Body of pancreas (tissue), 4 donors: ENCODE measurements at regions not wholly inside any gene's neighbourhood (a gene's known extent, or its start where the extent isn't known, plus 50 kb on each side); places are given as distances from the start of the nearest gene placed in this dataset.
A peak's percentile ranks its signal among the peaks of the same experiment; 100 is the strongest.

Experiments
- ATAC-seq: fragments of 150-250 bp; one replicate; pipeline ENCODE4 v1.9.1; 2016
- DNase-seq, 4 donors: peaks; one replicate each; pipeline ENCODE4 v3.0.0-alpha.2; 2019
- H3K27ac ChIP-seq, 4 donors: fragments of 200-600 bp; sonication (generic); 1 replicate in 3 of 4; 2 replicates in 1 of 4; pipeline versions ENCODE4 v1.5.1 to v1.6.1; 2016 to 2019; ENCODE audit warnings: mild to moderate bottlenecking in 1 of 4, mixed read lengths in 1 of 4, moderate library complexity in 1 of 4
- H3K27me3 ChIP-seq, 2 donors: fragments of 200-600 bp; sonication (generic); one replicate each; pipeline ENCODE4 v1.6.0; 2016; ENCODE audit warnings: mild to moderate bottlenecking in 1 of 2
- H3K36me3 ChIP-seq, 2 donors: fragments of 200-600 bp; sonication (generic); replicated peaks in 1 of 2; 2 replicates each; pipeline ENCODE4 v1.5.1; 2016; ENCODE audit warnings: low read depth in 2 of 2; ENCODE audit not compliant: insufficient read depth in 1 of 2
- H3K4me1 ChIP-seq: fragments of 200-600 bp; sonication (generic); one replicate; pipeline ENCODE4 v1.6.0; 2016
- H3K4me3 ChIP-seq, 2 donors: fragments of 200-600 bp; sonication (generic); 1 replicate in 1 of 2; 2 replicates in 1 of 2; pipeline ENCODE4 v1.5.1; 2016 to 2019
- H3K9me3 ChIP-seq, 3 donors: fragments of 200-600 bp; sonication (generic); 1 replicate in 2 of 3; 2 replicates in 1 of 3; pipeline ENCODE4 v1.5.1; 2016
- POLR2A ChIP-seq, 3 donors: fragments of 450-650 bp; IDR thresholded peaks; one replicate each; pipeline ENCODE4 v1.6.1; 2016; ENCODE audit warnings: antibody characterized with exemption in 3 of 3, mild to moderate bottlenecking in 2 of 3
- WGBS, 2 donors: methylation state at CpG; one replicate each; pipeline ENCODE4 v1.1.5; 2017; 5-methylcytosine and 5-hydroxymethylcytosine counted together
- intact Hi-C: fragments of 100-400 bp; cut with DNase I; formaldehyde crosslinking; loops from one replicate; pipeline ENCODE4 v1.15.1; 2023
- TF ChIP-seq, protein P1 (sequence below), 7 experiments: fragments of 450-650 bp in 4 of 7; fragments of 200-600 bp in 3 of 7; sonication (generic) in 3 of 7; IDR thresholded peaks; one replicate each; pipeline ENCODE4 v1.5.1; 2016 to 2019; ENCODE audit warnings: antibody characterized with exemption in 7 of 7

DNA sequence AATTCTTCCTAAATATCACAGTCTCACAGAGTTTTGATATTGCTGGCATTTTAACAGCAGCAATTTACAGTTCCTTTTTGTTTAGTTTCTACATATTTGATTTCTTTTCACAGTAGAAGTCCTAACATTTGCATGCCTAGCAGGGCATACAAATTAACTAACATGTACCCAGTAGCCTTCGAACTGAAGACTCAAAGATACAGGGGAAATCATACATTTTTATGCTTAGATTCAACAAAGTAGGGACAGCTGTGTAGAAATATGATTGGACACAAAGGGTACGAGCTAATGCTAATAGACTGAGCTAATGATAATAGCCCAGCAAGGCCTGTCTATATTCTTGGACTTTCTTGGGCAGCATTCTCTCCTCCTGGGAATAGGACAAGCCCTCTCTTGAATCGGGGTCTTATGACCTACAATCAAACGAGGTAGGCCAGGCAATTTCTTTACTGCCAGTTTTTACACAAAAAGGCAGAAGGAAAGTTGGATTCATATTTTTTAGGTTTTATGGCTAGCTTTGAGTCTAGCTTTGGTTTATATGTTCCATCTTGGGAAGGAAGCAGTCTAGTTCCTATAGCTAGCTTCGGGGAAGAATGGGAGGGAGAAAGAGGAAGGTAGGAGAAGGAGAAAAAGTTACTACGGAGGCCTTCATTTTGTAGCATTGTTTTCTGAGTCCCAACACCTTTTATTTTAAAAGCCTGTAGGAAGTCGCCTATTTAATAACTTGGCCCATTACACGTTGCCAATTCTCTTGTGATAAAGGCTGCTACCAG is 115.8 kb downstream of the HFE start:
- Histone ChIP-seq H3K9me3 (no peaks in the 10 kb centered on the region), H3K27me3 (peaks cover 5 to 8% of the 10 kb centered on the region in 2 donors), H3K4me1 (no peaks in the 10 kb centered on the region), H3K27ac (no peak overlapping the region), H3K4me3 (no peak overlapping the region), H3K36me3 (no peaks in the 10 kb centered on the region)
- DNase-seq: no peak
- no peak for ATAC-seq
- intact Hi-C loops: no loop called here
- 57 to 62% methylated on average over 8 of the region's 8 CpGs for WGBS, 2 donors
- TF ChIP-seq POLR2A (IDR thresholded peaks at IDR 0.05): no peak
- TF ChIP-seq, protein P1, sequence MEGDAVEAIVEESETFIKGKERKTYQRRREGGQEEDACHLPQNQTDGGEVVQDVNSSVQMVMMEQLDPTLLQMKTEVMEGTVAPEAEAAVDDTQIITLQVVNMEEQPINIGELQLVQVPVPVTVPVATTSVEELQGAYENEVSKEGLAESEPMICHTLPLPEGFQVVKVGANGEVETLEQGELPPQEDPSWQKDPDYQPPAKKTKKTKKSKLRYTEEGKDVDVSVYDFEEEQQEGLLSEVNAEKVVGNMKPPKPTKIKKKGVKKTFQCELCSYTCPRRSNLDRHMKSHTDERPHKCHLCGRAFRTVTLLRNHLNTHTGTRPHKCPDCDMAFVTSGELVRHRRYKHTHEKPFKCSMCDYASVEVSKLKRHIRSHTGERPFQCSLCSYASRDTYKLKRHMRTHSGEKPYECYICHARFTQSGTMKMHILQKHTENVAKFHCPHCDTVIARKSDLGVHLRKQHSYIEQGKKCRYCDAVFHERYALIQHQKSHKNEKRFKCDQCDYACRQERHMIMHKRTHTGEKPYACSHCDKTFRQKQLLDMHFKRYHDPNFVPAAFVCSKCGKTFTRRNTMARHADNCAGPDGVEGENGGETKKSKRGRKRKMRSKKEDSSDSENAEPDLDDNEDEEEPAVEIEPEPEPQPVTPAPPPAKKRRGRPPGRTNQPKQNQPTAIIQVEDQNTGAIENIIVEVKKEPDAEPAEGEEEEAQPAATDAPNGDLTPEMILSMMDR (IDR thresholded peaks at IDR 0.05): no peak

DNA sequence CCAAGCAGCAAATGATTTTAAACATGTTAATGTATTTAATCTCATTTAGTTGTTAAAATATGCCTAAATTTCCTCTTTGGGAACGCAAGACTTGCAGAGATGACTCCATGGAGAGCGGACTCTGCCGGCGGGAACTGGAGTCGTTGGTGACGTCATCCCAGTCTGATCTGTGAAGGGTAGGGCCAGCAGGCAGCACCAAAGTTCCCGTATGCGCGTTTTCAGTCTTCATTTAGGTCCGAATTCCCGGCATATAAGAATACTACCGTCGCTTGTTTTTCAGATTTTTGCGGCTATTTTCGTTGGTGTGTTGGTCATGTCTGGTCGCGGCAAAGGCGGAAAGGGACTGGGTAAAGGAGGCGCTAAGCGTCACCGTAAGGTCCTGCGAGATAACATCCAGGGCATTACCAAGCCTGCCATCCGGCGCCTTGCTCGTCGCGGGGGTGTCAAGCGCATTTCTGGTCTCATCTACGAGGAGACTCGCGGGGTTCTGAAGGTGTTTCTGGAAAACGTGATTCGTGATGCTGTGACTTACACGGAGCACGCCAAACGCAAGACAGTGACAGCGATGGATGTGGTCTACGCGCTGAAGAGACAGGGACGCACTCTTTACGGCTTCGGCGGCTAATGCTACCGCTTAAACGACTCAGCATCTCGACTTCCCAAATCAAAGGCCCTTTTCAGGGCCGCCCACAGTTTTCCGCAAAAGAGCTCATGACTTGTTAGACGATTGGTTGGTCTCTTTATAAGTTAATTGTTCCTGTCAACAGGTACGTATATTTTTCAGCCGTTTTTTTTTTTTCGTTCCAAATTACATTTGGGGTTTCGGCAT is 117.3 kb downstream of the HFE start:
- WGBS, 2 donors: 2 to 4% methylated on average over 42 to 53 of the region's 53 CpGs
- intact Hi-C loops: no loop called here
- ATAC-seq (peak; percentile 81), DNase-seq (peak; percentile 78 to 94 (median 86))
- Histone ChIP-seq H3K27me3 (peaks cover 0 to 8% of the 10 kb centered on the region in 2 donors), H3K27ac (peak overlapping the region; percentile 66 to 89 (median 82)), H3K36me3 (no peaks in the 10 kb centered on the region), H3K9me3 (no peaks in the 10 kb centered on the region), H3K4me3 (peak overlapping the region in 1 of 2 donors; percentile 6), H3K4me1 (no peaks in the 10 kb centered on the region)
- peak; percentile 89 to 99 (median 98) for TF ChIP-seq POLR2A (IDR thresholded peaks at IDR 0.05)
- TF ChIP-seq, protein P1 (IDR thresholded peaks at IDR 0.05): peak in 4 of 7 experiments; percentile 19 to 40 (median 32)

DNA sequence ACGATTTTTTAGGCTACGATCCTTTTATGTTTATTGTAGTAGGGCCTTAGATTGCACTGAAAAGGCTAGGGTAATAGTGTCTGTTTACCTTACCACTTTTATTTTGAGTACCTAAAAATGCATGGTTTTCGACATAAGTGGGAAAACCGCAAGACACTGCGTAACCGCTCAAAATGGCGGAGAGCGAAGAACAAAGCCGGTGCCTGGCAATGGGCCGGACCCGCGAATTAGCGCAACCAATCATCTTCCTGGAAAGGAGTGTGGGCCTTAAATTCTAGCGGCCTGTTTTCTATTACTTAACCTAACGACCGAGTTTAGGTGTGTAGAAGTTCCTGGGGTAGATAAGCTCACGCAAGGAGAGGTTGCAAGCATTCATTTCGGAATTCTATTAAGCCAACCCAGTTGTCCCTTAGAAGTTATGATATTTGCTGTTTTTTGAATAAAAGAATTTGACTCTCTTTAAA is 118.0 kb downstream of the HFE start:
- DNase-seq (peak; percentile 50 to 75 (median 66)), ATAC-seq (peak; percentile 57)
- peak overlapping the region in 1 of 2 donors; percentile 6 for H3K4me3 ChIP-seq
- H3K4me1 ChIP-seq: no peaks in the 10 kb centered on the region
- no peaks in the 10 kb centered on the region for H3K9me3 ChIP-seq
- 3 to 7% methylated on average over 18 of the region's 18 CpGs for WGBS, 2 donors
- intact Hi-C loops: no loop called here
- H3K36me3 ChIP-seq: no peaks in the 10 kb centered on the region
- H3K27ac ChIP-seq: peak overlapping the region; percentile 36 to 89 (median 74)
- H3K27me3 ChIP-seq: peaks cover 0 to 2% of the 10 kb centered on the region in 2 donors
- no peak for TF ChIP-seq POLR2A (IDR thresholded peaks at IDR 0.05)
- TF ChIP-seq, protein P1 (IDR thresholded peaks at IDR 0.05): no peak

DNA sequence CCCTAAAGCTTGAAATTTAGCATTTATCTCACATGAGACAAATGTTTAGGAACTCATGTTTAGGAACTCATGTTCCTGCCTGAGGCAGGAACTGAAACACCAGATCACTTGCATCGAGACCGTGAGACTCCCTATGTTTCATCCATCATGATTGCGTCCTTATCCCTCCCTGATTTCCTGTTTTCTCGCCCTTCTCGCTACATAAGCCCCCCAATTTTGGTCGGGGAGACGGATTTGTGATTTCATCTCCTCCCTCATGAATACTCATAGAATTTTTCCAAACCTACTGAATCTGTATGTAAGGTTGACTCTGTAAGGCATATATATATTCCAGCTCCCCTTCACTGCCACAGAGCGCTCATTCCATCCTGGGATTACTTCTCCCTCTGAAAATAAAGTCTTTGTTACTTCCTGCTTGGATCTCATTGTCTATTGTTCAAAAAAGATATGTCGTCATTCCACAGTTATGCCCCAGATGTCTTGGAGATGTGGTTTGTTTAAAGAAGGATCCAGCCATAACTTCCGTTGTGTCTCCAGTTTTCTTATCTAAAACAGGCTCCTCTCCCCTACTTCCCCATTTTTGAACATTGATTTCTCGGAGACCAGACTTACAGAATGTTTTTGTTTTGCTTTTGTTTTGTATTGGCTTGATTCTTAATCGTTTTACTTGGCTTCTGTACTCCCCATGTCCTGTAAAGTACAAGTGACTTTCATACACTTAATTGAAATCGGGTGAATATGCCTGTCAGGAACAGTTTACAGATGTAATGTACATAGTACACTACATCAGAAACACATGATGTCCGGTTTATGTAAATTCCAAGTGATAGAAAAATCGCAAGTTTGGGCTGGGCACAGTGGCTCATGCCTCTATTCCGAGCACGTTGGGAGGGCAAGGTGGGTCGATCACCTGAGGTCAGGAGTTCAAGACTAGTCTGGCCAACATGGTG is 118.7 kb downstream of the HFE start:
- Histone ChIP-seq H3K27ac (peak overlapping the region; percentile 36 to 89 (median 74)), H3K4me3 (no peak overlapping the region), H3K36me3 (no peaks in the 10 kb centered on the region), H3K9me3 (no peaks in the 10 kb centered on the region), H3K4me1 (no peaks in the 10 kb centered on the region), H3K27me3 (no peaks in the 10 kb centered on the region)
- peak; percentile 28 to 78 (median 65) for TF ChIP-seq POLR2A (IDR thresholded peaks at IDR 0.05)
- TF ChIP-seq, protein P1 (IDR thresholded peaks at IDR 0.05): no peak
- WGBS, 2 donors: 5 to 6% methylated on average over 18 of the region's 18 CpGs
- DNase-seq: no peak
- ATAC-seq: peak; percentile 52
- intact Hi-C loops: no loop called here
